Skeletal muscle satellite cell (primary cell): ENCODE measurements at regions not wholly inside any gene's neighbourhood (a gene's known extent, or its start where the extent isn't known, plus 50 kb on each side); places are given as distances from the start of the nearest gene placed in this dataset.
"Not testable (repeated sequence)": the region's sequence is repeated elsewhere in the genome, so short reads cannot be mapped to it uniquely, and the experiment has no call there.

Experiments
- H3K27me3 ChIP-seq: 2 replicates; pipeline ENCODE4 v1.7.0; 2013; ENCODE audit warnings: low read length; ENCODE audit not compliant: control insufficient read depth, insufficient read depth
- H3K36me3 ChIP-seq: 2 replicates; pipeline ENCODE4 v1.7.0; 2013; ENCODE audit warnings: mild to moderate bottlenecking, control low read depth, low read length; ENCODE audit not compliant: insufficient read depth
- H3K4me1 ChIP-seq: 2 replicates; pipeline ENCODE4 v1.7.0; 2013; ENCODE audit warnings: low read length; ENCODE audit not compliant: control insufficient read depth, insufficient read depth
- H3K4me2 ChIP-seq: 2 replicates; pipeline ENCODE4 v1.7.0; 2013; ENCODE audit warnings: mild to moderate bottlenecking, low read length
- H3K4me3 ChIP-seq: 2 replicates; pipeline ENCODE4 v1.7.0; 2013; ENCODE audit warnings: low read length
- H3K9ac ChIP-seq: 2 replicates; pipeline ENCODE4 v1.7.0; 2013; ENCODE audit warnings: mild to moderate bottlenecking, low read depth, low read length, moderate library complexity
- H3K9me3 ChIP-seq: replicated peaks from 2 replicates; pipeline ENCODE4 v1.7.0; 2013; ENCODE audit warnings: mild to moderate bottlenecking, control low read depth, low read length

GRCh38 chrX:115372152-115372551, 82.6 kb downstream of the LUZP4 start:
- no peak overlapping the region for H3K4me3 ChIP-seq
- no peaks in the 10 kb centered on the region for H3K9me3 ChIP-seq
- no peak overlapping the region for H3K9ac ChIP-seq
- no peaks in the 10 kb centered on the region for H3K36me3 ChIP-seq
- H3K4me1 ChIP-seq = peaks cover 20% of the 10 kb centered on the region
- H3K27me3 ChIP-seq = peaks cover 3% of the 10 kb centered on the region
- peak overlapping the region; percentile 42 for H3K4me2 ChIP-seq

- Histone ChIP-seq H3K27me3 (peaks cover 3% of the 10 kb centered on the region), H3K36me3 (no peaks in the 10 kb centered on the region), H3K9ac (no peak overlapping the region), H3K4me1 (peaks cover 10% of the 10 kb centered on the region), H3K9me3 (no peaks in the 10 kb centered on the region), H3K4me3 (no peak overlapping the region), H3K4me2 (no peak overlapping the region)
These were observed 83.8 kb downstream of the LUZP4 start for GRCh38 chrX:115373308-115373707.

- no peaks in the 10 kb centered on the region for H3K9me3 ChIP-seq
- no peak overlapping the region for H3K4me3 ChIP-seq
- H3K36me3 ChIP-seq = no peaks in the 10 kb centered on the region
- H3K9ac ChIP-seq = no peak overlapping the region
- peaks cover 13% of the 10 kb centered on the region for H3K27me3 ChIP-seq
- no peaks in the 10 kb centered on the region for H3K4me1 ChIP-seq
- H3K4me2 ChIP-seq = no peak overlapping the region
These were observed 89.0 kb downstream of the LUZP4 start for GRCh38 chrX:115378471-115378870.

GRCh38 chrX:115387327-115387726, 97.8 kb downstream of the LUZP4 start:
- no peak overlapping the region for H3K4me3 ChIP-seq
- H3K4me1 ChIP-seq = no peaks in the 10 kb centered on the region
- H3K9ac ChIP-seq = no peak overlapping the region
- H3K4me2 ChIP-seq = no peak overlapping the region
- H3K27me3 ChIP-seq = peaks cover 20% of the 10 kb centered on the region
- no peaks in the 10 kb centered on the region for H3K36me3 ChIP-seq
- H3K9me3 ChIP-seq = no peaks in the 10 kb centered on the region

- Histone ChIP-seq H3K36me3 (no peaks in the 10 kb centered on the region), H3K9ac (no peak overlapping the region), H3K27me3 (peaks cover 15% of the 10 kb centered on the region), H3K9me3 (no peaks in the 10 kb centered on the region), H3K4me2 (no peak overlapping the region), H3K4me3 (no peak overlapping the region), H3K4me1 (no peaks in the 10 kb centered on the region)
These were observed 99.4 kb downstream of the LUZP4 start for GRCh38 chrX:115388879-115389278.

GRCh38 chrX:115390078-115390477, 100.6 kb downstream of the LUZP4 start:
- Histone ChIP-seq H3K27me3 (peaks cover 15% of the 10 kb centered on the region), H3K9ac (no peak overlapping the region), H3K4me2 (no peak overlapping the region), H3K36me3 (no peaks in the 10 kb centered on the region), H3K4me1 (no peaks in the 10 kb centered on the region), H3K9me3 (no peaks in the 10 kb centered on the region), H3K4me3 (no peak overlapping the region)

GRCh38 chrX:115392031-115392430, 102.5 kb downstream of the LUZP4 start:
- no peak overlapping the region for H3K4me3 ChIP-seq
- H3K27me3 ChIP-seq = peaks cover 16% of the 10 kb centered on the region
- H3K4me2 ChIP-seq = no peak overlapping the region
- H3K9me3 ChIP-seq = no peaks in the 10 kb centered on the region
- H3K9ac ChIP-seq = no peak overlapping the region
- H3K36me3 ChIP-seq = no peaks in the 10 kb centered on the region
- H3K4me1 ChIP-seq = no peaks in the 10 kb centered on the region

GRCh38 chrX:115392871-115393270, 103.4 kb downstream of the LUZP4 start:
- peaks cover 16% of the 10 kb centered on the region for H3K27me3 ChIP-seq
- H3K9me3 ChIP-seq = no peaks in the 10 kb centered on the region
- no peaks in the 10 kb centered on the region for H3K4me1 ChIP-seq
- H3K36me3 ChIP-seq = no peaks in the 10 kb centered on the region
- H3K4me2 ChIP-seq = no peak overlapping the region
- H3K9ac ChIP-seq = no peak overlapping the region
- no peak overlapping the region for H3K4me3 ChIP-seq

- Histone ChIP-seq H3K9ac (no peak overlapping the region), H3K27me3 (peaks cover 16% of the 10 kb centered on the region), H3K4me3 (no peak overlapping the region), H3K4me2 (no peak overlapping the region), H3K4me1 (no peaks in the 10 kb centered on the region), H3K9me3 (no peaks in the 10 kb centered on the region), H3K36me3 (no peaks in the 10 kb centered on the region)
These were observed 103.8 kb downstream of the LUZP4 start for GRCh38 chrX:115393271-115393670.

GRCh38 chrX:115394806-115395205, 105.3 kb downstream of the LUZP4 start:
- not testable (repeated sequence) for H3K36me3 ChIP-seq, H3K4me3 ChIP-seq, H3K4me1 ChIP-seq, H3K9me3 ChIP-seq, H3K4me2 ChIP-seq, H3K9ac ChIP-seq
- H3K27me3 ChIP-seq = peaks cover 20% of the 10 kb centered on the region

GRCh38 chrX:115399306-115399705, 109.8 kb downstream of the LUZP4 start:
- H3K9ac ChIP-seq = no peak overlapping the region
- no peaks in the 10 kb centered on the region for H3K4me1 ChIP-seq
- H3K9me3 ChIP-seq = no peaks in the 10 kb centered on the region
- H3K4me2 ChIP-seq = no peak overlapping the region
- H3K36me3 ChIP-seq = no peaks in the 10 kb centered on the region
- H3K4me3 ChIP-seq = no peak overlapping the region
- peaks cover 23% of the 10 kb centered on the region for H3K27me3 ChIP-seq

- no peaks in the 10 kb centered on the region for H3K9me3 ChIP-seq
- no peak overlapping the region for H3K4me2 ChIP-seq
- peaks cover 21% of the 10 kb centered on the region for H3K27me3 ChIP-seq
- H3K4me1 ChIP-seq = no peaks in the 10 kb centered on the region
- H3K36me3 ChIP-seq = no peaks in the 10 kb centered on the region
- H3K4me3 ChIP-seq = no peak overlapping the region
- no peak overlapping the region for H3K9ac ChIP-seq
These were observed 111.4 kb downstream of the LUZP4 start for GRCh38 chrX:115400960-115401359.
